ENCODE measurements at regions not wholly inside any gene's neighbourhood (a gene's known extent, or its start where the extent isn't known, plus 50 kb on each side); places are given as distances from the start of the nearest gene placed in this dataset.

- peak in 3 of 4 donors; percentile 12 to 16 (median 14) for ATAC-seq
- WGBS (ENCODE audit: insufficient coverage, low coverage, low lambda C conversion rate, missing lambda C conversion rate): 65% methylated on average over 1 of the region's 1 CpG
- intact Hi-C loops (cut with DNase I): no loop called here
Observed at GRCh38 chr10:53007527-53007842, 234.9 kb upstream of the MBL2 start.

GRCh38 chr10:53006663-53007526 lies 234.3 kb upstream of the MBL2 start:
- 30% methylated on average over 1 of the region's 1 CpG for WGBS (ENCODE audit: insufficient coverage, low coverage, low lambda C conversion rate, missing lambda C conversion rate)
- no peak for DNase-seq
- Histone ChIP-seq H3K27ac (peak overlapping the region in 2 of 3 donors; percentile 38), H3K27me3 (no peaks in the 10 kb centered on the region), H3K4me1 (peaks cover 0 to 26% (median 9%) of the 10 kb centered on the region in 4 donors), H3K36me3 (no peaks in the 10 kb centered on the region), H3K9me3 (no peaks in the 10 kb centered on the region), H3K4me3 (no peak overlapping the region)
- ATAC-seq: peak; percentile 93 to 99 (median 96)
- intact Hi-C loops (cut with DNase I): no loop called here
- TF ChIP-seq POLR2A (IDR thresholded peaks at IDR 0.05): no peak
- TF ChIP-seq CTCF (IDR thresholded peaks at IDR 0.05): no peak

More at GRCh38 chr10:53007527-53007842, 234.9 kb upstream of the MBL2 start:
- Histone ChIP-seq H3K9me3 (no peaks in the 10 kb centered on the region), H3K4me1 (peaks cover 0 to 26% (median 9%) of the 10 kb centered on the region in 4 donors), H3K36me3 (no peaks in the 10 kb centered on the region), H3K27ac (peak overlapping the region in 2 of 3 donors; percentile 21 to 38), H3K4me3 (no peak overlapping the region), H3K27me3 (no peaks in the 10 kb centered on the region)
- TF ChIP-seq POLR2A (IDR thresholded peaks at IDR 0.05) (no peak), CTCF (IDR thresholded peaks at IDR 0.05) (no peak)
- DNase-seq: no peak

DNA sequence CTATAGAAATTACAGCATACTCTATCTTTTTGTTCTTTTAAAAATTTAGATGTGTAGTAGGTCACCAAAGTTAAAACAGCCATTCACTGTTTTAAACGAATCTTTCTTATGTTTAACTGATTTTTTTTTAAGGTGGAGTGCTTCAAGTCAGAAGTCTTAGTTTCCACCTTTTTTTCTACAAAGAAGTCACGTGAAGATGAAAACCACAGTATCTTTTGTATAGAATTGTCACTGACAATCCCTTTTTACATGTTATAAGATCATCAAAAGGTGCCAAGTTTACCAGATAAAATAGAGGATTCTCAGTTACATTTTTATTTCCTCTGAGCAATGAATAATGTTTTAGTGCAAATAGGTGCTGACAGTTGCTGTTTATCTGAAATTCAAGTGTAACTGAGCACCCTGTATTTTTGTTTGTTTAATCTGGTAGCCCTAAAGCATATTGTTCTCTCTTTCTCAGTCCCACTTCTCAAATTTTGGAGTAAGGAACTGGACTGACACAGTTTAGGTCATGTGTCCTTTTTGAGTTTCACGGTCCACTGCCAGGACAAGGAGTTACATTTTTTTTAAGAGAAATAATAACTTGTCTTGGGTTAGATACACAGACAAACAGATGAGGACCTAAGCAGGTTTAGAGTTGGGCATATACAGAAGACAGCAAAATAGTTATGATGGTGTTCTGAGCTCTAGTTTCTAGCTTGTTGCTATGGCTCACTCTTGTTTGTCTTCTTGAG lies 233.2 kb upstream of the MBL2 start:
- Histone ChIP-seq H3K4me1 (peaks cover 0 to 26% (median 9%) of the 10 kb centered on the region in 4 donors), H3K27me3 (no peaks in the 10 kb centered on the region), H3K27ac (no peak overlapping the region), H3K9me3 (no peaks in the 10 kb centered on the region), H3K4me3 (no peak overlapping the region), H3K36me3 (no peaks in the 10 kb centered on the region)
- TF ChIP-seq CTCF (IDR thresholded peaks at IDR 0.05) (no peak), POLR2A (IDR thresholded peaks at IDR 0.05) (no peak)
- DNase-seq: no peak
- WGBS (ENCODE audit: insufficient coverage, low coverage, low lambda C conversion rate, missing lambda C conversion rate): 18% methylated on average over 3 of the region's 3 CpGs
- ATAC-seq: peak; percentile 26 to 41 (median 30)
- intact Hi-C loops (cut with DNase I): no loop called here

GRCh38 chr10:53003094-53003493 lies 230.5 kb upstream of the MBL2 start:
- ATAC-seq (no peak), DNase-seq (no peak)
- intact Hi-C loops (cut with DNase I): no loop called here
- H3K27me3 ChIP-seq: no peaks in the 10 kb centered on the region
- no peak overlapping the region for H3K27ac ChIP-seq
- no peaks in the 10 kb centered on the region for H3K36me3 ChIP-seq
- peaks cover 0 to 38% (median 13%) of the 10 kb centered on the region in 4 donors for H3K4me1 ChIP-seq
- no peaks in the 10 kb centered on the region for H3K9me3 ChIP-seq
- 58% methylated on average over 5 of the region's 5 CpGs for WGBS (ENCODE audit: insufficient coverage, low coverage, low lambda C conversion rate, missing lambda C conversion rate)
- TF ChIP-seq POLR2A (IDR thresholded peaks at IDR 0.05) (no peak), CTCF (IDR thresholded peaks at IDR 0.05) (no peak)
- H3K4me3 ChIP-seq: no peak overlapping the region
